Mesodermal cell (in vitro differentiated cells): ENCODE measurements at regions not wholly inside any gene's neighbourhood (a gene's known extent, or its start where the extent isn't known, plus 50 kb on each side); places are given as distances from the start of the nearest gene placed in this dataset.
A peak's percentile ranks its signal among the peaks of the same experiment; 100 is the strongest.

Source experiments
- H3K27ac ChIP-seq: 2 replicates; pipeline ENCODE4 v1.7.0; 2013; ENCODE audit warnings: mild to moderate bottlenecking, low read depth, low read length, moderate library complexity; ENCODE audit not compliant: severe bottlenecking
- H3K36me3 ChIP-seq: 2 replicates; pipeline ENCODE4 v1.7.1; 2013; ENCODE audit warnings: mild to moderate bottlenecking, low read length, moderate library complexity; ENCODE audit not compliant: control insufficient read depth, insufficient read depth
- H3K4me1 ChIP-seq: one replicate; pipeline ENCODE4 v1.7.1; 2013; ENCODE audit warnings: mild to moderate bottlenecking, low read length; ENCODE audit not compliant: insufficient read depth, control insufficient read depth, poor library complexity, severe bottlenecking
- H3K4me3 ChIP-seq: 2 replicates; pipeline ENCODE4 v1.7.0; 2013; ENCODE audit warnings: low read length, control low read depth, mild to moderate bottlenecking; ENCODE audit not compliant: insufficient read depth, poor library complexity, severe bottlenecking; ENCODE audit errors: extremely low read depth
- H3K9me3 ChIP-seq: 2 replicates; pipeline ENCODE4 v1.7.1; 2013; ENCODE audit warnings: mild to moderate bottlenecking, low read length, moderate library complexity; ENCODE audit not compliant: control insufficient read depth
- WGBS, 2 experiments: methylation state at CpG; one replicate each; pipeline ENCODE4 v1.1.5; 2013; ENCODE audit warnings: missing lambda C conversion rate in 2 of 2; ENCODE audit not compliant: insufficient coverage in 2 of 2; 5-methylcytosine and 5-hydroxymethylcytosine counted together

DNA sequence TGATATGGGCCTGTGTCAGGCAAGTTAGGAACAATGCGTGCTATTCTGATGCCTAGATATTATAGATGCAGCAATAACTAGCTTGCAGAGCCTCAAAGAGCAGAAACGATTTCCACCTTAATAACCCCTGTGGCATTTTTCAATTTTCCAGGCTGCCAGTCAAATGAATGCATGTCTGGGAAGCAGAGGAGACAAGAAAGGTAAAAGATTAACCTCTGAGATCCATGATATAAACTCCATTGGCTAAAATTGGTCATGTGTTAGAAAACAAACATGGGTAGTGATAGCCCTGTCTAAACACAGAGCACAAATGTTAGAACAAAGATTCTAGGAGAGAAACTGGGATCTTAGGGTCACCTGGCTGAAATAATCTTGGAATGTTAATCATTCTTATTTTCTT, 811.1 kb downstream of the DIAPH3 start:
- Histone ChIP-seq H3K9me3 (no peaks in the 10 kb centered on the region), H3K4me1 (peaks cover 12% of the 10 kb centered on the region), H3K27ac (no peak overlapping the region), H3K36me3 (no peaks in the 10 kb centered on the region), H3K4me3 (no peak overlapping the region)
- 100% methylated on average over 1 of the region's 2 CpGs; no CpG with 5 or more reads in 1 of the 2 experiments for WGBS, 2 experiments

DNA sequence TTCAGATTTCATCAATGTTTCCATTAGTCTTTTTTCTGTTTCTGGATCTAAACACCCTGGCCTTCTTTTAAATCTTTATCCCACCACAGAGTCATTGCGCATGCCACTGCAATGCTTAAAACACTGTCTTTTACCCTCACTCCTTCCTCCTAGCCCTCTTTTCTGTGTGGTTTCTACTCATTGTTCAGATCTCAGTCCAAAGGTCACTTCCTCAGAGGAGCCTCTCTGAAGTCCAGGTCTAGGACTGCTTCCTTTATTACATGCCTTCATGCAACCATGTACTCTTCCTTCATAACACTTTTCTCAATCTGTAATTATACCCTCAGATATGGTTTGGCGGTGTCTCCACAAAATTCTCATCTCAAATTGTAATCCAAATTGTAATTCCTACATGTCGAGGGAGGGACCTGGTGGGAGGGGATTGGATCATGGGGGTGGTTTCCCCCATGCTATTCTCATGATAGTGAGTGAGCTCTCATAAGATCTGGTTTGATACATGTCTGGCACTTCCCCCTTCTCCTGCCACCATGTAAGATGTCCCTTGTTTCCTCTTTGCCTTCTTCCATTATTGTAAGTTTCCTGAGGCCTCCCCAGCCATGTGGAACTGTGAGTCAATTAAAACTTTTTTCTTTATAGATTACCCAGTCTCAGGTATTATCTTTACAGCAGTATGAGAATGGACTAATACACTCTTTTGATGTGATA, 808.9 kb downstream of the DIAPH3 start:
- H3K4me3 ChIP-seq, result no peak overlapping the region
- no peak overlapping the region for H3K27ac ChIP-seq
- WGBS, 2 experiments, result 86 to 94% methylated on average over 1 of the region's 3 CpGs
- H3K9me3 ChIP-seq, result no peaks in the 10 kb centered on the region
- peaks cover 21% of the 10 kb centered on the region for H3K4me1 ChIP-seq
- H3K36me3 ChIP-seq, result no peaks in the 10 kb centered on the region

DNA sequence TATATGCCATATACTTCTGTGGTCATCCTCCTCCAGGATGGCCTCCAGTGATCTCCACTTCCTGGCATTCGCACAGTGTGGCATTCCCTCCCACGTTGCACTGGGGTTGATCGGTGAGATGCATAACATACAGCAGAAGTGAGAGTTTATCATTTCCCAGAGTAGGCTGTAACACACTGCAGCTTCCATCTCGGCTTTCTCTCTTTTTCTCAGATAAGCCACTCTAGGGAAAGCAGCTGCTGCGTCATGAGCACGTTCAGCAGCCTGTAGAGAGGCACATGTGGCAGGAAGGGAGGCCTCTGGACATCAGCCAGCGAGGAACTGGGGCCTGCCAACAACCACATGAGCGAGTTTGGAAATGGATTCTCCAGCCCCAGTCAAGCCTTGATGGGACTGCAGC, 807.1 kb downstream of the DIAPH3 start:
- H3K4me1 ChIP-seq, result peaks cover 18% of the 10 kb centered on the region
- H3K36me3 ChIP-seq, result no peaks in the 10 kb centered on the region
- H3K4me3 ChIP-seq, result no peak overlapping the region
- no peaks in the 10 kb centered on the region for H3K9me3 ChIP-seq
- WGBS, 2 experiments, result 84 to 91% methylated on average over 5 to 6 of the region's 8 CpGs
- H3K27ac ChIP-seq, result no peak overlapping the region

DNA sequence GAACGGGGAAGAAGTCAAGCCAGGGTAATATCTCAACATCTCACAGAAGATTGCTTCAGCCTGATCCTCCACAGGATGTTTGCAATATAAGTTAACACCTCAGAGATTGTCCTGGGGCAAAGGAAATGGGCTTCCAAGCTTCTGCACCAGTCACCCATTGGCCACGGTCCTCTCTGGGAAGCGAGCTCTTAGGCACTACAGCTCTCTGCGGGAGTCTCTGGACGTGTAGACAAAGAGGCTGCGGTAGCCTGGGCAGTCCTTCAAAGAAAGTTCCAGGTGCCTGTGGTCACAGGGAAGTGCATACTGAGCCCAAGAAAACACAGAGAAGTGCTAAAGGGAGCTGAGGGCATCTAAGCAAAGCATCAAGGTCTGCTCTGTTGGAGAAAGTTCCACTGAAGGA, 805.7 kb downstream of the DIAPH3 start:
- WGBS, 2 experiments, result 75 to 80% methylated on average over 4 to 5 of the region's 6 CpGs
- no peaks in the 10 kb centered on the region for H3K9me3 ChIP-seq
- peak overlapping the region; percentile 31 for H3K27ac ChIP-seq
- H3K4me3 ChIP-seq, result no peak overlapping the region
- no peaks in the 10 kb centered on the region for H3K36me3 ChIP-seq
- peaks cover 18% of the 10 kb centered on the region for H3K4me1 ChIP-seq

DNA sequence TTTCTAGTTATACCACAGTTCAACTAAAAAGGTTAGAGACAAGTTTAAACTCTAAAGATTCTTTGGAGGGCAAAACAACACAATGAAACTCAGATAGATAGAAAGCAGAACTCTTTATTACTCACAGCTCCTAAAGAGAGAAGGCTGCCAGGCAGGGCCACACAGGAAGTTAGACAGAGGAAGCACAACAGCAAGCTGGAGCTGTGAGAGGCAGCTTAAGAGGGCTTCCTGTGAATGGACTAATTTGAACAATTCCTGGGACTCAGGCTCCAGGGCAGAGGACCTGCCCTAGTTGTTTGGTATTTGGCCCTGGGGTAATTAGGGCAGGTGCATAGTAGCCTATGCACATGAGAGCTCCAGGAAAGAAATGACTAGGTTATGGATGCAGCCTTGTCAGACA, 803.6 kb downstream of the DIAPH3 start:
- peaks cover 15% of the 10 kb centered on the region for H3K4me1 ChIP-seq
- no peaks in the 10 kb centered on the region for H3K36me3 ChIP-seq
- H3K27ac ChIP-seq, result peak overlapping the region; percentile 5
- H3K4me3 ChIP-seq, result no peak overlapping the region
- H3K9me3 ChIP-seq, result no peaks in the 10 kb centered on the region

DNA sequence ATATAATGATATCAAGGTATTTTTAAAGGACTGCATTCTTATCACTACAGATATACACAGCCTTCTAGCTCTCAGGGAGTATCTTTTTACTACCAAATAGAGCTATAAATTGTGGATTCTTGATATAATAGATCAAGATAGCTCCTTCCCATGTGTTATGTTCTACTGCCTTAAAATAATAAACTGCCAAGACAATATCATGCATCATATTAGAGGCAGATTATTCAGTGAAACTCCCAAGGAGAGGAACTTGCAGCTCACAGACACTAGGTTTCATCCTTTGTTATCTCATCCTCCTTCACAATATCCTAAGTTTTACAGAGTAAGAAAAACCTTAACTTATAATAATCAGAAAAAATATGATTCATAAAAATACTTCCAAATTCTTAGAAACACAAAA, 802.8 kb downstream of the DIAPH3 start:
- H3K9me3 ChIP-seq, result no peaks in the 10 kb centered on the region
- H3K4me1 ChIP-seq, result peaks cover 15% of the 10 kb centered on the region
- H3K36me3 ChIP-seq, result no peaks in the 10 kb centered on the region
- H3K27ac ChIP-seq, result no peak overlapping the region
- H3K4me3 ChIP-seq, result no peak overlapping the region

DNA sequence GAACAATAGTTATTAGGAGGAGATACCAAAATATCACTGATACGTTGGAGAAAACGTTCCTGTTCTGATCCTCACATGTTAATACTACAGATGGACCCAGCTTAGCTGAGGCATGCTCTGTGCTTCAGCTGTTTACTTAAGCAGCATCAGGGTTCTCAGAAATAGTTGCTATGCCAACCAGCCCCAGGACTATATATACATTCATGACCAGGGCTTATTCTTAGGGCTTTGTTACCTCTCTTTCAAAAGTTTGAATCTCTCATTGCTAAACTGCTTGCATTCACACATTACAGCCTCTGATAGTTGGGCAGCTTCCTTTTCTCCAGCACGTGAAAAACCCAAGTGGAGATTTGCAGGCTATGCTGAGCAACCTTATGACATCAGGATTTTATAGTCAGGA, 800.4 kb downstream of the DIAPH3 start:
- Histone ChIP-seq H3K9me3 (no peaks in the 10 kb centered on the region), H3K4me1 (peaks cover 3% of the 10 kb centered on the region), H3K27ac (no peak overlapping the region), H3K4me3 (no peak overlapping the region), H3K36me3 (no peaks in the 10 kb centered on the region)
- WGBS, 2 experiments, result 90 to 95% methylated on average over 2 to 3 of the region's 3 CpGs

DNA sequence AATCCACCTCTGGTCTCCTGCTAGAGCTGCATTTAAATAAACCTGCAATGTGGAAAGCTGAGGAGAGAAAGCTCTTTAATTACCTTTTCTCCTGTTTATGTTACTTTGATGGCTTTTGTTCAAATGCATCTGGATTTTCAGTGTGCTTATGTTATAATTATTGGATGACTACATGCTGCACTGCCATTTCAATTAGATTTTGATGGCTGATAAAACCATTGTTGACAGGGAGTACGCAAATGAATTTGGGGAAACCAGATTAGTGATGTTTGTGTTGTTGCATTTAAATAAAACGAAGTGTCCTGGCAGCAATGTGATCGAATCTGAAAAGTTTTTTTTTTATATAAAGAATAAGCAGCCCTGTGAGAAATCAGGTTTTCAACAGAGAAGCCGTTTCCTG, 799.8 kb downstream of the DIAPH3 start:
- no peaks in the 10 kb centered on the region for H3K36me3 ChIP-seq
- H3K27ac ChIP-seq, result no peak overlapping the region
- H3K4me3 ChIP-seq, result no peak overlapping the region
- H3K4me1 ChIP-seq, result no peaks in the 10 kb centered on the region
- H3K9me3 ChIP-seq, result no peaks in the 10 kb centered on the region
- 73 to 86% methylated on average over 2 to 3 of the region's 4 CpGs for WGBS, 2 experiments

DNA sequence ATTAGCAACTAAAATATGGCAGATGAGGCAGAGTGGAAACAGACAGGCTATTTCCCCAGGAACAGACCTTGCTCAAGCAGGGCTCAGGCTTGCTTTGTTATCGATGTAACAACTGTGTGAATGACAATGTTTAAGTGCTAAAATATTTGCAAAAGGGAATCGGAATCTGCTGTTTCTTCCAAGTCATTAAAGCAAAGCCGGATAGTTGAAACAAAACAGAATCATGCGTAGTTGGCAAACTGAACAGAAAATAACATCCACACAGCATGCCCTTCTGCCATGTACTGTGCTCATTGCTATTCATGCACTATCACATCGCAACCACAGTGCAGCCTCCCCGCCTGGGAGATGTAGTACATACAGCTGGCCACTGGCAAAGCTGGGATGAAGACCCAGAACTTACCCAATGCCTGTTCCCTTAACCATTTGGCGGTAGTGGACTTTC, 799.1 kb downstream of the DIAPH3 start:
- no peaks in the 10 kb centered on the region for H3K4me1 ChIP-seq
- no peak overlapping the region for H3K4me3 ChIP-seq
- no peaks in the 10 kb centered on the region for H3K9me3 ChIP-seq
- H3K27ac ChIP-seq, result no peak overlapping the region
- no peaks in the 10 kb centered on the region for H3K36me3 ChIP-seq
- 96 to 98% methylated on average over 6 to 7 of the region's 7 CpGs for WGBS, 2 experiments

DNA sequence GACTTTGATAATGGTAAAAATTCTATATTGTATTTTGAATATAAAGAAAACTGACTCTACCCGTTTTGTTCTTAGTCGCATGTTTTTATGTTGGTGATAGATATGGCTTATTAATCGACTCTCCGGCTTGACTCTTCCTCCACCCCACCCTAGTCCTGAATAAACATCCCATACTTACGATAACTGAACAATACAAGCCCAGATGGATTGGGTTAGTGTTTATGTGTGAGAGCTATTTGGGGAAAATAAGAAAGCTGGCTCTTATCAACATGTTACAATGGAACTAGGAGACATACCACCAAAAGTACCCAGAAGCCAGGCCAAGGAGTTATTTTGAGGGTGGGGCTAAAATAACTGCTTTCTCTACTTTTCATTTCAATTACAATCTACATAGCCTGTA, 796.3 kb downstream of the DIAPH3 start:
- WGBS, 2 experiments, result no CpG with 5 or more reads among the region's 5 CpGs
- H3K9me3 ChIP-seq, result no peaks in the 10 kb centered on the region

DNA sequence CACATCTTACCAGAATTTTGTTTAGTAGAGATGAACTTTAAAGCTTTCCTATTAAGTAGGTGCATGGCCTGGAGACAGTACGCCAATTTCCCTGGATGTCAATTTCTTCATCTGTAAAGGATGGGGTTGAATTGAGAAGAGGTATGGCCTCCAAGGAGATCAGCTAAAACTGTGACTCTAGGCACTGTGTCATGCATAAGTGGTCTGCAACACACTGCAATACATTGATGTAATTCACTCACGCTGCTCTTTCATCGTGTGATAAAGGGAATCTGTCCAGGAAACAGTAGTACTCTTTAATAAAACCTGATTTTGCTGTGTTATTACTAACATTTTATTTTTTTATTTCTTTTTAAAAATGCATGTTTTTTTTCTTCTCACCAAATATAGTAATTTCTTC, 795.8 kb downstream of the DIAPH3 start:
- Histone ChIP-seq H3K9me3 (no peaks in the 10 kb centered on the region), H3K36me3 (no peaks in the 10 kb centered on the region)
- 100% methylated on average over 1 of the region's 3 CpGs for WGBS, 2 experiments

More for the DNA sequence above, 796.3 kb downstream of the DIAPH3 start:
- no peak overlapping the region for H3K27ac ChIP-seq
- no peak overlapping the region for H3K4me3 ChIP-seq
- H3K36me3 ChIP-seq, result no peaks in the 10 kb centered on the region
- H3K4me1 ChIP-seq, result no peaks in the 10 kb centered on the region

More for the DNA sequence above, 795.8 kb downstream of the DIAPH3 start:
- no peak overlapping the region for H3K27ac ChIP-seq
- no peaks in the 10 kb centered on the region for H3K4me1 ChIP-seq
- no peak overlapping the region for H3K4me3 ChIP-seq
